Activated T-cell treated with anti-CD3 and anti-CD28 coated beads, Interleukin-2, amount 50 U/mL, for 4 hours (primary cell): ENCODE measurements at regions not wholly inside any gene's neighbourhood (a gene's known extent, or its start where the extent isn't known, plus 50 kb on each side); places are given as distances from the start of the nearest gene placed in this dataset.
"Not testable (repeated sequence)": the region's sequence is repeated elsewhere in the genome, so short reads cannot be mapped to it uniquely, and the experiment has no call there.

Source experiments
- ATAC-seq, 2 donors: fragments of 200-7000 bp; cut with Tn5 transposase; one replicate each; pipeline ENCODE4 v1.10.0; 2021
- DNase-seq: peaks from one replicate; pipeline ENCODE4 v3.0.0-alpha.2; 2020
- H3K27me3 Mint-ChIP-seq: one replicate; pipeline ENCODE4 v1.8.0; 2021; ENCODE audit warnings: low read depth, mixed read lengths
- H3K36me3 Mint-ChIP-seq: one replicate; pipeline ENCODE4 v1.8.0; 2022; ENCODE audit warnings: mixed read lengths; ENCODE audit not compliant: insufficient read depth
- H3K4me1 Mint-ChIP-seq: one replicate; pipeline ENCODE4 v1.8.0; 2021; ENCODE audit warnings: low read depth, mixed read lengths
- H3K4me3 Mint-ChIP-seq: one replicate; pipeline ENCODE4 v1.8.0; 2021; ENCODE audit warnings: mild to moderate bottlenecking, moderate library complexity, mixed read lengths
- H3K9me3 Mint-ChIP-seq: one replicate; pipeline ENCODE4 v1.8.0; 2021; ENCODE audit warnings: mixed read lengths

DNA sequence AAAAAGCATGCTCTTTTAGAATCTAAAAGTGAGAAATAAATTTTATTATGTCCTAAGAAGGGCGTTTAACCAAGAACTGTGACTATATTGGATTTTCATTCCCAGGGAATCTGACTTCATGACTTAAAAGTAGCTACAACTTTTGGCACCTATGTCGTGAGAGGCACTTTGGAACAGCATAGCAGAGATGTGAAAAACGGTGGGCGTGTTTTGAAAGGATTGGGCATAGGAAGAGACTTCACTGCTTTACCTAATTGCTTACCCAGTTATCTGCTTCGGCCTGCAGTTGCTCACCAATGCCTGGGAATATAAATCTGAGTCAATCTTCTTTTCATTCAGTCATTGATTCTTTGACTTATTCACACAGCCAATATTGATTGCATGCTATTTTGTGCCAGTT is 363.4 kb downstream of the DNAH5 start:
- H3K27me3 Mint-ChIP-seq = no peaks in the 10 kb centered on the region
- no peaks in the 10 kb centered on the region for H3K4me1 Mint-ChIP-seq
- no peak overlapping the region for H3K4me3 Mint-ChIP-seq

DNA sequence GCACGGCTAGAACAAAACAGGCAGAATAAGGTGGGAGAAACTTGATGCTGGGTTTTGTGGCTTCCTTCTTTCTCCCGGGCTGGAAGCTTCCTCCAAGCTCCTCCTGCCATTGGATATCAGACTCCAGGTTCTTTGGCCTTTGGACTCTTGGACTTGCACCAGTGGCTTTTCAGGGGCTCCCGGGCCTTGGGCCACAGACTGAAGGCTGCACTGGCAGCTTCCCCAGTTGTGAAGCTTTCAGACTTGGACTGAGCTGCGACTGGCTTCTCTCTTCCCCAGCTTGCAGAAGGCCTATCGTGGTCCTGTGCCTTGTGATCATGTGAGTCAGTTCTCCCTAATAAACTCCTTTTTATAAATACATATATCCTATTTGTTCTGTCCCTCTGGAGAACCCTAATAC is 364.4 kb downstream of the DNAH5 start:
- H3K27me3 Mint-ChIP-seq = no peaks in the 10 kb centered on the region
- H3K4me1 Mint-ChIP-seq = no peaks in the 10 kb centered on the region
- ATAC-seq (no peak), DNase-seq (no peak)
- no peaks in the 10 kb centered on the region for H3K36me3 Mint-ChIP-seq
- no peaks in the 10 kb centered on the region for H3K9me3 Mint-ChIP-seq
- H3K4me3 Mint-ChIP-seq = no peak overlapping the region

More for the DNA sequence above, 363.4 kb downstream of the DNAH5 start:
- DNase-seq (no peak), ATAC-seq (no peak)
- H3K36me3 Mint-ChIP-seq = no peaks in the 10 kb centered on the region
- H3K9me3 Mint-ChIP-seq = no peaks in the 10 kb centered on the region

DNA sequence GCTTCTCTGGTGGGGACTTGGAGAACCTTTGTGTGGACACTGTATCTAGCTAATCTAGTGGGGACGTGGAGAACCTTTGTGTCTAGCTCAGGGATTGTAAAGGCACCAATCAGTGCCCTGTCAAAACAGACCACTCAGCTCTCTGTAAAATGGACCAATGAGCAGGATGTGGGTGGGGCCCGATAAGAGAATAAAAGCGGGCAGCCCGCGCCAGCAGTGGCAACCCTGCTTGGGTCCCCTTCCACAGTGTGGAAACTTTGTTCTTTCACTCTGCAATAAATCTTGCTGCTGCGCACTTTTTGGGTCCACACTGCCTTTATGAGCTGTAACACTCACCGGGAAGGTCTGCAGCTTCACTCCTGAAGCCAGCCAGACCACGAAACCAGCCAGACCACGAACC is 365.4 kb downstream of the DNAH5 start:
- not testable (repeated sequence) for H3K36me3 Mint-ChIP-seq, H3K4me3 Mint-ChIP-seq, DNase-seq, H3K4me1 Mint-ChIP-seq, ATAC-seq, H3K9me3 Mint-ChIP-seq, H3K27me3 Mint-ChIP-seq

DNA sequence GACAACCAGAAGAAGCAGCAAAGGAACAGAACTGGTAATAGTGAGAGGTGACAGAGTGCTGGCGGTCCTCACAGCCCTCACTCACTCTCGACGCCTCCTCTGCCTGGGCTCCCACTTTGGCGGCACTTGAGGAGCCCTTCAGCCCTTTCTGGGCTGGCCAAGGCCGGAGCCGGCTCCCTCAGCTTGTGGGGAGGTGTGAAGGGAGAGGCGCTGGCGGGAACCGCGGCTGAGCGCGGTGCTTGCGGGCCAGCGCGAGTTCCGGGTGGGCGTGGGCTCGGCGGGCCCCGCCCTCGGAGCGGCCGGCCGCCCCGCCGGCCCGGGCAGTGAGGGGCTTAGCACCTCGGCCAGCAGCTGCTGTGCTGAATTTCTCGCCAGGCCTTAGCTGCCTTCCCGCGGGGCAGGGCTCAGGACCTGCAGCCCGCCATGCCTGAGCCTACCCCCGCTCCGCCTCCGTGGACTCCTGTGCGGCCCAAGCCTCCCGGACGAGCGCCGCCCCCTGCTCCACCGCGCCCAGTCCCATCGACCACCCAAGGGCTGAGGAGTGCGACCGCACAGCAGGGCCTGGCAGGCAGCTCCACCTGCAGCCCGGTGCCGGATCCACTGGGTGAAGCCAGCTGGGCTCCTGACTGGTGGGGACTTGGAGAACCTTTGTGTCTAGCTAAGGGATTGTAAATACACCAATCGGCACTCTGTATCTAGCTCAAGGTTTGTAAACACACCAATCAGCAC is 366.0 kb downstream of the DNAH5 start:
- H3K27me3 Mint-ChIP-seq, H3K9me3 Mint-ChIP-seq, ATAC-seq: not testable (repeated sequence)

DNA sequence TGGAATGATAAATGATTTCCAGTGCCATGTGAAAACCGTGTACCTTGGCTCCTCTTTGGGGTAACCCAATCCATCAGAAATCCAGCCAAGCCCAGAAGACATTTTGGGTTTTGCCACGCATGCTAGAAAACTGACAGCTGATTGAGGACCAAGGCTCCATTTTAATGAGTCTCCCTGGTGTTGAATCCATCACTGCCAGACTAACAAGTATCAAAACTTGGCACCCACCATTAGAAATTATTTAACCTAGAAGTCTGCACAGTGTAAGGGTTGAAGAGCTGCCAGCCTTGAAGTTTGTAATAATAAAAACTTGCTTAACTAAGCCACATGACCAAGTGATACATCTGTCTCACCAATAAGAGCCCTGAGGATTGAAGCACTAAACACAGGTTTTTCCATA is 369.9 kb downstream of the DNAH5 start:
- H3K4me3 Mint-ChIP-seq = no peak overlapping the region
- H3K27me3 Mint-ChIP-seq = no peaks in the 10 kb centered on the region
- peaks cover 7% of the 10 kb centered on the region for H3K9me3 Mint-ChIP-seq
- H3K36me3 Mint-ChIP-seq = no peaks in the 10 kb centered on the region
- ATAC-seq (no peak), DNase-seq (no peak)
- H3K4me1 Mint-ChIP-seq = no peaks in the 10 kb centered on the region

More for the DNA sequence above, 366.0 kb downstream of the DNAH5 start:
- DNase-seq, H3K36me3 Mint-ChIP-seq, H3K4me3 Mint-ChIP-seq, H3K4me1 Mint-ChIP-seq: not testable (repeated sequence)

DNA sequence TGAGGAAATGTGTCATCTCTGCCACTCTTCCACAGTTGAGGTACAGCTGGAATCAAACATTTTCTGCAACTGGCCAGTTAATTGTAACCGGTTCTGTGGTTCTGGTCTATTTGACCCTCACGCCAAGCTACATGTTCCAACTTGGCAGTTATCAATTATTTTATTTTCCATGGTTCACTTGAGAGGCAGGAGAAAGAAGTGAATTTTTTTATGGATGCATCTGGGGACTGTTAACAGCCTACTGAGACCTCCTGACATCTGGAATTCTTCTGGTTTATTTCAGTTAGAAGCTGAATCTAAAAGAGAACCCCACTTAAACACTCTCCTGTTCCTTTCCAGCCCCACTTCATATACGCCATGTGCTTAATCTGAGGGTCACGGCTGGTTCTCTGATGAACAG is 372.3 kb downstream of the DNAH5 start:
- H3K27me3 Mint-ChIP-seq = no peaks in the 10 kb centered on the region
- ATAC-seq = no peak
- no peaks in the 10 kb centered on the region for H3K4me1 Mint-ChIP-seq
- no peaks in the 10 kb centered on the region for H3K36me3 Mint-ChIP-seq
- DNase-seq = no peak
- no peak overlapping the region for H3K4me3 Mint-ChIP-seq
- peaks cover 7% of the 10 kb centered on the region for H3K9me3 Mint-ChIP-seq

DNA sequence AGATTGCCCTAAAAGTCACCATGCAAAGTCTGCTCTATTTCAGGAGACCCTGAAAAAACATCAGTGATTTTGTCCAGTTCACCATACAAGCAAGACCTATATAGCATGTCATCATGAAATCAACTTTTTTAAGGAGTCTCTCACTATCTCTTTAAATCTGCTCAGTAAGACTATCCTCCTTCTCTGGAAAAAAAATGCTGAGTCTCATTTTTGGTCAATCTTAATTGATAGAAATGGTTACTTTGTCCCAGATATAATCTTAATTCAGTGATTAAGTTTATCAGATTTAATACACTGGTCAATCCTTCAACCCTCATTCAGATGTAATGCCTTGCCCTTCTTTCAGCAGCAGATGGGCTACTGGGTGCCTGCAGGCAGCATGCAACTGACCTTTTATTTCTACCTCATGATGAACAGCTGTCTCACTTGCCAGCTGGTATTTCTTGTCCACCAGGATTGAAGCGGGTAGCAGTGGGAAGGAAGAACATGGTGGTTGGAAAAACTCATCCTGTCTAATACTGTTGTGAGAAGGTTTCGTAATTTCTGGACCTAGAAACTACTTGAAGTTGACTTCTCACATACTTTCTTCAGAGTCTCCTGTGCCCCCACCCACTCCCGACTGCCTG is 375.3 kb downstream of the DNAH5 start:
- H3K27me3 Mint-ChIP-seq = no peaks in the 10 kb centered on the region

DNA sequence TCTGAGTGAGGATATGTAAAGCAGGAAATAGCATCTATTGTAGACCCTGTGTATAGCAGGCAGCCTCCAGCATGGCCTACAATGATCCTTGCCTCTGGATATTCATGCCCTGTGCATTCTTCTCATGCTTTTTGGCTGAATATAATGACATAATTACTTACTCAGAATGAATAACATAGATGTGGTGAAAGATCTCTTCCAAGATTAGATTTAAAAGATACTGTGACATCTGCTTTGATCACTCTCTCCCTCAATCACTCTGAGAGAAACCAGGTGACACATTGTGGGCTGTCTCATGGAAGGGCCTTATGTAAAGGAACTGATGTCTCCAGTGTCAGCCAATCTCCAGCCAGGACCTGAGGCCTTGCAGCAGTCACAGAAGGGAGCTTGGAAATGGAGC is 376.7 kb downstream of the DNAH5 start:
- Mint-ChIP-seq H3K27me3 (no peaks in the 10 kb centered on the region), H3K9me3 (peaks cover 20% of the 10 kb centered on the region), H3K4me3 (no peak overlapping the region), H3K36me3 (no peaks in the 10 kb centered on the region), H3K4me1 (no peaks in the 10 kb centered on the region)
- ATAC-seq (no peak), DNase-seq (no peak)

More for the DNA sequence above, 375.3 kb downstream of the DNAH5 start:
- Mint-ChIP-seq H3K4me1 (no peaks in the 10 kb centered on the region), H3K4me3 (no peak overlapping the region), H3K36me3 (no peaks in the 10 kb centered on the region), H3K9me3 (peaks cover 14% of the 10 kb centered on the region)
- ATAC-seq = no peak
- DNase-seq = no peak

DNA sequence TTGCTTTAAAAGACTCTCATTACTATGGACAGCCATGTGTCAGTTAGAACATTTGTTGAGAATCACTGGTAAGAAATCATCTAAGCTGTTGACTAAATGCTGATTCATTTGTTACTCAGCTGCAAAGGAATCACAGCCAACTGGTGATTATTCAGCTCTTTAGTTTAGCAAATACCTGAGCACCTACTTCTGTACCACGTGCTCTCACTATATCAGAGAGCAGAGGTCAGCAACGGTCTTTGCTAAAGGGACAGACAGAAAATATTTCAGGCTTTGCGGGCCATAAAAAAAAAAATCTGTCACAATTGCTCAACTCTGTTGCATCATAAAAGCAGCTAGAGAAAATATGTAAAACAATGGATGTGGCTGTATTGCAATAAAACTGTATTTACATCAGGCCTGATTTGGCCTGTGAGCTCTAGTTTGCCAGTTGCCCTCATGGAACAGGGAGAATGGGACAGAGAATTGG is 377.6 kb downstream of the DNAH5 start:
- no peak for ATAC-seq
- DNase-seq = no peak
- peaks cover 20% of the 10 kb centered on the region for H3K9me3 Mint-ChIP-seq
- H3K36me3 Mint-ChIP-seq = no peaks in the 10 kb centered on the region
- H3K27me3 Mint-ChIP-seq = no peaks in the 10 kb centered on the region
- no peaks in the 10 kb centered on the region for H3K4me1 Mint-ChIP-seq
- no peak overlapping the region for H3K4me3 Mint-ChIP-seq

DNA sequence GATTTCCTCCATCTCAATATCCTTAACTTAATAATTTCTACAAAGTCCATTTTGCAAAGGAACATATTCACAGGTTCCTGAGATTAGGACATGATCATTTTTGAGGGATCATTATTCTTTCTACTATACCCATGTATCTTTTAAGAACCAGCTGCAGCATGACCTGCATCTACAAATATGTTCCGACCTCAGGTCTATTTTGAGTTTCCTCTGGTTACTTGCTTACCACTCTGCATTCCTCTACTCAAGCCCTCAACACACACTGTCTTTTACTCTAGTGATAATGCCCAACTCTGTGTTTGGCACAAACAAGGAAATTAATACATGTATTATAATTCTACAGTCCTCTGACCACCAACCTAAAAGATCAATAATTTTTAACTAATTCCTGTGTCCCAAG is 386.1 kb downstream of the DNAH5 start:
- Mint-ChIP-seq H3K27me3 (no peaks in the 10 kb centered on the region), H3K9me3 (peaks cover 12% of the 10 kb centered on the region), H3K4me3 (no peak overlapping the region), H3K36me3 (no peaks in the 10 kb centered on the region), H3K4me1 (no peaks in the 10 kb centered on the region)
- ATAC-seq (no peak), DNase-seq (no peak)

DNA sequence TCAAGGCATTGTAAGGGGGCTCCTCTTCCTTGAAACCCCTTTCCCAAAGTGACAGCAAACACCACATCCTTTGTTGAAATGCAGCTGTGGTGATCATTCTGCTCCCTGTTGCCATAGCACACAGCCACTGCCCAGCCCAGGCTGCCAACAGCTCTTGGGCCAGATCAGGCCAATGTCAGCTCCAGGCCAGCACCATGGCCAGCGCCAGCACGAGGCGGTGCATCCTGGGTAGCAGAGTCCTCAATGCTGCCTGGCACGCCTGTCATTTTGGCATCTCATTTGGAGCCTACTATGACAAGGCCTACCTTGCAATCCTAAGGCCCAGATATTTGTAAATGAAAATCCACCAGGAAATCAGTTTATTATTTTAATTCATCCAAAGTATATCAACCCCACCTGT is 390.6 kb downstream of the DNAH5 start:
- Mint-ChIP-seq H3K36me3 (no peaks in the 10 kb centered on the region), H3K9me3 (peaks cover 7% of the 10 kb centered on the region), H3K27me3 (no peaks in the 10 kb centered on the region), H3K4me3 (no peak overlapping the region), H3K4me1 (no peaks in the 10 kb centered on the region)
- no peak for ATAC-seq
- no peak for DNase-seq

DNA sequence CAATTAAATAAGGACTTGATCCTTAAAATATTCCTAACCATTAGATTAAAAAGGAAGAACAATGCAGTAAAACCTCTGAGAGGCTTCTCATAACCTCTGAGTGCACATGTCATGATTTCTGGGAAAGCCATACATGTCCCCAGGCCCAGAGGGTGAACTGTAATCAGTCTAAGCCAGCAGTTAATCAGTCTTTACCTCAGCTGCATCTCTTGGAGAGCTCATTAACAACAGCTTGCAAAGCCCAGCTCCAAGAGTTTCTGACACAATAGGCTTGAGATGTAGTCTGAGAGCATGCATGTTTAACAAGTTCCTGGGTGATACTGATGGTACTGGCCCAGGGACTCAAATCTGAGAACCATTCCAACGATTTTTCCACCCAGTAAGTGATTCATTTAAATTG is 392.1 kb downstream of the DNAH5 start:
- H3K9me3 Mint-ChIP-seq = no peaks in the 10 kb centered on the region
- no peaks in the 10 kb centered on the region for H3K36me3 Mint-ChIP-seq
- H3K27me3 Mint-ChIP-seq = no peaks in the 10 kb centered on the region
- no peak overlapping the region for H3K4me3 Mint-ChIP-seq
- no peaks in the 10 kb centered on the region for H3K4me1 Mint-ChIP-seq
- no peak for DNase-seq
- ATAC-seq = no peak

DNA sequence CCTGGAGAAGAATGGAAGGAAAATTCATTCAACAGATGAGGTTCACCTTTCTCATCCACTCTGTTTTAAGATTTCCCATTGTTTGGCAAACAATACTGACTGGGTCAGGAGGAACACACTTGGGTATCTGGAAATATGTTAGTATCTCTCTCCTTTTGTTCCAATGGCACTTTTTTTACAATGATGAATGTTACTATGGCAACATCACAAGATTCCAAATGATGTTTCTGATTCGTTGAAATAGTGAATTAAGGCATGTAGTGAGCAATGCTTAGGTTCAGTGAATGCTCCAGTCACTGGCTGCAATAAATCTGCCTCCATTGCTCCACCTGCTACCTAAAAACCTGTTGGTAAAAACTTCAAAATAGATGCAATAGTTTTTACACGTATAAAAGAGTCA is 392.8 kb downstream of the DNAH5 start:
- no peaks in the 10 kb centered on the region for H3K9me3 Mint-ChIP-seq
- H3K4me3 Mint-ChIP-seq = no peak overlapping the region
- no peak for ATAC-seq
- no peaks in the 10 kb centered on the region for H3K27me3 Mint-ChIP-seq
- no peak for DNase-seq
- H3K36me3 Mint-ChIP-seq = no peaks in the 10 kb centered on the region
- no peaks in the 10 kb centered on the region for H3K4me1 Mint-ChIP-seq

DNA sequence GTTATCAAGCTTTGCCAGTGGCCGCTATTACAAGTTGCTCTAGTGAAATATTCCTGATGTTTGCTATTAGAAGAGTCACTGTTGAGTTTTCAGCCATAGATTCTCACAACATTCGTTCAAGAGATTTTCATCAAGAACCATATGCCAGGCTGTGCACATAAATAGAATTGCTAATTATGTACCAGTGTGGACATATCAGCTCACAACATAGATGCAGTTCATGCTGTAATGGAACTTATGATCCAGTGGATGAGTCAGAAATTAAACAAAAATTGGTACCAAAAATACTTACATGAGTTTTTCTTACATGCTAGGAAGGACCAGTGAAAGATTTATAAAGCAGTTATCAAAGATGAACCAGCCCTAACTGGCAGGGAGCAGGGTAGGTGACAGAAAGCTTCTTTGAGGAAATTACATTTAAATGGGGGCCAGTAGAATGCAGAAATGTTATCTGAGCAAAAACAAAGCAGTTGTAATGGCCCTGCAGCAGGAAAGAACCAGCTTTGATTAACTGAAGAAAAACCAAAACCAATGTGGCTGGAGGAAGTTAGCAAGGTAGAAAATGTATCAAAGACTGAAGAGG is 404.2 kb downstream of the DNAH5 start:
- no peaks in the 10 kb centered on the region for H3K36me3 Mint-ChIP-seq
- DNase-seq (no peak), ATAC-seq (no peak)
- no peak overlapping the region for H3K4me3 Mint-ChIP-seq
- H3K4me1 Mint-ChIP-seq = no peaks in the 10 kb centered on the region
- no peaks in the 10 kb centered on the region for H3K27me3 Mint-ChIP-seq
- H3K9me3 Mint-ChIP-seq = peaks cover 20% of the 10 kb centered on the region

DNA sequence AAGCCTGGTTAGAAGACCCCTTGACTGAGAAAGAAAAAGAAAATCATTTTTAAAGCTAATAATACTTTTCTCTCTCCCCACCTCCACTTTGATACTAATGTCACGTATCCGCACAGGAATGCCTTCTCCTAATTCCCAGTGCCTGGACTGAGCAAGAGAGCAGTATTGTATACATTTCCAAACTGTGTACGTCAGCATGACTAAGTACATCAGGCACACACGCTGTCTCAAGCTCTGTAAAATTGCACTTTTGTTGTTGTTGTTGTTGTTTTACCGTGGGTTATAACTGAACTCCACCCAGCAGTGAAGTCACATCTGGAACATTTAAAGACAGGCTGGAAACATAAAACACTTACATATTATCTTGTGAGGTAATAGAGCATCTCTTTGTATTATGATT is 407.6 kb downstream of the DNAH5 start:
- H3K9me3 Mint-ChIP-seq = peaks cover 7% of the 10 kb centered on the region
- no peaks in the 10 kb centered on the region for H3K36me3 Mint-ChIP-seq
- DNase-seq (no peak), ATAC-seq (no peak)
- no peak overlapping the region for H3K4me3 Mint-ChIP-seq
- no peaks in the 10 kb centered on the region for H3K27me3 Mint-ChIP-seq
- no peaks in the 10 kb centered on the region for H3K4me1 Mint-ChIP-seq
